GM23248 (cell line): ENCODE measurements at regions not wholly inside any gene's neighbourhood (a gene's known extent, or its start where the extent isn't known, plus 50 kb on each side); places are given as distances from the start of the nearest gene placed in this dataset.

Experiments
- EZH2 ChIP-seq: fragments of 200-600 bp; sonication (generic); IDR thresholded peaks from 2 replicates; pipeline ENCODE4 v1.6.1; 2018; ENCODE audit warnings: antibody characterized with exemption, mild to moderate bottlenecking; ENCODE audit not compliant: insufficient read depth, poor library complexity, severe bottlenecking
- EZH2phosphoT487 ChIP-seq: fragments of 200-600 bp; sonication (generic); IDR thresholded peaks from 2 replicates; pipeline ENCODE4 v1.6.1; 2018; ENCODE audit warnings: antibody characterized with exemption, moderate library complexity, mild to moderate bottlenecking, low read depth; ENCODE audit not compliant: insufficient read depth

GRCh38 chr1:82145656-82146055, 344.9 kb downstream of the ADGRL2 start:
- TF ChIP-seq EZH2phosphoT487 (no peak), EZH2 (no peak)
